ENCODE measurements at regions not wholly inside any gene's neighbourhood (a gene's known extent, or its start where the extent isn't known, plus 50 kb on each side); places are given as distances from the start of the nearest gene placed in this dataset.

DNA sequence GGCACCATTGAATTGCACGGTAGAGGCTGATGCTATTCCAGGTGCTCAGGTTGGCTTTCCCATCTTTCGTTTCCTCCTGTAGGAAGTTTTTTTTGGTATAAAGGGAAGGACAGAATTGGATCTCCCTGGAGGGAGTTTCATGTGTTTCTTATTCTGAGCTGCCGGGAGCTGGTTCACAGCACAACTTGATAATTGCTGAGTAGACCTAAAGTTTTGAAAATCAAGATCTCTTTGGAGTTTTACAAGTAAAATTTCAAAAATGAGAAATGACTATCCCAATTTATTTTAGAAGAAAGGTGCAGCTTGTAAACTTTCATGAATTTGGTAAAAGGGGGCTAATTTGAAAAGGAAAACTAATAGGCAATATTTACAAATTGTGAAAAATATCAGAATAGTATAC is 125.2 kb upstream of the ESR1 start:
- TF ChIP-seq, protein P1, sequence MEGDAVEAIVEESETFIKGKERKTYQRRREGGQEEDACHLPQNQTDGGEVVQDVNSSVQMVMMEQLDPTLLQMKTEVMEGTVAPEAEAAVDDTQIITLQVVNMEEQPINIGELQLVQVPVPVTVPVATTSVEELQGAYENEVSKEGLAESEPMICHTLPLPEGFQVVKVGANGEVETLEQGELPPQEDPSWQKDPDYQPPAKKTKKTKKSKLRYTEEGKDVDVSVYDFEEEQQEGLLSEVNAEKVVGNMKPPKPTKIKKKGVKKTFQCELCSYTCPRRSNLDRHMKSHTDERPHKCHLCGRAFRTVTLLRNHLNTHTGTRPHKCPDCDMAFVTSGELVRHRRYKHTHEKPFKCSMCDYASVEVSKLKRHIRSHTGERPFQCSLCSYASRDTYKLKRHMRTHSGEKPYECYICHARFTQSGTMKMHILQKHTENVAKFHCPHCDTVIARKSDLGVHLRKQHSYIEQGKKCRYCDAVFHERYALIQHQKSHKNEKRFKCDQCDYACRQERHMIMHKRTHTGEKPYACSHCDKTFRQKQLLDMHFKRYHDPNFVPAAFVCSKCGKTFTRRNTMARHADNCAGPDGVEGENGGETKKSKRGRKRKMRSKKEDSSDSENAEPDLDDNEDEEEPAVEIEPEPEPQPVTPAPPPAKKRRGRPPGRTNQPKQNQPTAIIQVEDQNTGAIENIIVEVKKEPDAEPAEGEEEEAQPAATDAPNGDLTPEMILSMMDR (IDR thresholded peaks at IDR 0.05; ENCODE audit: low read length) = no peak
- no peak for TF ChIP-seq EZH2 (IDR thresholded peaks at IDR 0.05; ENCODE audit: borderline replicate concordance, low read length)

Measured in OCI-LY1 (cell line).